Left ventricle myocardium inferior (tissue), 1 donor: ENCODE measurements at regions not wholly inside any gene's neighbourhood (a gene's known extent, or its start where the extent isn't known, plus 50 kb on each side); places are given as distances from the start of the nearest gene placed in this dataset.

Experiments used
- DNase-seq: peaks from one replicate; pipeline ENCODE4 v3.0.0-alpha.2; 2020
- H3K27ac ChIP-seq: fragments of 200-600 bp; replicated peaks from 2 replicates; pipeline ENCODE4 v1.8.0; 2021
- H3K27me3 ChIP-seq: fragments of 200-600 bp; 2 replicates; pipeline ENCODE4 v1.8.0; 2021; ENCODE audit warnings: low read depth
- H3K36me3 ChIP-seq: fragments of 200-600 bp; 2 replicates; pipeline ENCODE4 v1.8.0; 2021
- H3K4me1 ChIP-seq: fragments of 200-600 bp; 2 replicates; pipeline ENCODE4 v1.8.0; 2021
- H3K4me3 ChIP-seq: fragments of 200-600 bp; 2 replicates; pipeline ENCODE4 v1.8.0; 2021; ENCODE audit warnings: mild to moderate bottlenecking, moderate library complexity
- H3K9me3 ChIP-seq: fragments of 200-600 bp; replicated peaks from 2 replicates; pipeline ENCODE4 v1.8.0; 2021
- intact Hi-C: fragments of 100-400 bp; cut with micrococcal nuclease; formaldehyde crosslinking; loops from one replicate; pipeline ENCODE4 v1.11.0; 2022
- TF ChIP-seq, protein P1 (sequence below): fragments of 200-600 bp; IDR thresholded peaks from 2 replicates; pipeline ENCODE4 v1.8.0; 2021; ENCODE audit warnings: antibody characterized with exemption, mild to moderate bottlenecking, borderline replicate concordance
- donor health status: DM: no; HTN: yes; CAD: no; lungs with severe emphysema.

DNA sequence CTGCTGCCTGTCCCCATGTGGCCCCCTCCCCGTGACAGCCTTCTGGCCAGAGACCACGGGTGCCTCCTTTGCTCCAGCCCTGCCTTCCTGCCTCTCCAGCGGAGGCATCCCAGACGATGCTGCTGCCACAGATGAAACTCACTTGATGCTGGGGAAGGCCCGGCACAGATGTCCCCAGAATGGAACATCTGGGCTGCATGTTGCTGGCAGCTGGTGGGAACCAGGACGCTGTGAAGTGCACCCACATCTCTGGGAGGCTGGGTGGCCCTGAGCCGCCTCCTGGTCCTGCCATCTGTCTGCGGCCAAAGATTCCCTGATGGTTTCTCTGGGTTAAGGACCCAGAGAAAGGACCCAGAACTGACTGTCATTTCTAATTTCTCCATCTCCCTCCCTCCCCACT is 51.9 kb upstream of the PTPRS start:
- no peak overlapping the region for H3K27ac ChIP-seq
- intact Hi-C loops: no loop called here
- TF ChIP-seq, protein P1, sequence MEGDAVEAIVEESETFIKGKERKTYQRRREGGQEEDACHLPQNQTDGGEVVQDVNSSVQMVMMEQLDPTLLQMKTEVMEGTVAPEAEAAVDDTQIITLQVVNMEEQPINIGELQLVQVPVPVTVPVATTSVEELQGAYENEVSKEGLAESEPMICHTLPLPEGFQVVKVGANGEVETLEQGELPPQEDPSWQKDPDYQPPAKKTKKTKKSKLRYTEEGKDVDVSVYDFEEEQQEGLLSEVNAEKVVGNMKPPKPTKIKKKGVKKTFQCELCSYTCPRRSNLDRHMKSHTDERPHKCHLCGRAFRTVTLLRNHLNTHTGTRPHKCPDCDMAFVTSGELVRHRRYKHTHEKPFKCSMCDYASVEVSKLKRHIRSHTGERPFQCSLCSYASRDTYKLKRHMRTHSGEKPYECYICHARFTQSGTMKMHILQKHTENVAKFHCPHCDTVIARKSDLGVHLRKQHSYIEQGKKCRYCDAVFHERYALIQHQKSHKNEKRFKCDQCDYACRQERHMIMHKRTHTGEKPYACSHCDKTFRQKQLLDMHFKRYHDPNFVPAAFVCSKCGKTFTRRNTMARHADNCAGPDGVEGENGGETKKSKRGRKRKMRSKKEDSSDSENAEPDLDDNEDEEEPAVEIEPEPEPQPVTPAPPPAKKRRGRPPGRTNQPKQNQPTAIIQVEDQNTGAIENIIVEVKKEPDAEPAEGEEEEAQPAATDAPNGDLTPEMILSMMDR: no peak
- peaks cover 98% of the 10 kb centered on the region for H3K27me3 ChIP-seq
- H3K4me3 ChIP-seq: no peak overlapping the region
- no peak for DNase-seq
- H3K4me1 ChIP-seq: no peaks in the 10 kb centered on the region
- H3K36me3 ChIP-seq: no peaks in the 10 kb centered on the region
- H3K9me3 ChIP-seq: peaks cover 15% of the 10 kb centered on the region

DNA sequence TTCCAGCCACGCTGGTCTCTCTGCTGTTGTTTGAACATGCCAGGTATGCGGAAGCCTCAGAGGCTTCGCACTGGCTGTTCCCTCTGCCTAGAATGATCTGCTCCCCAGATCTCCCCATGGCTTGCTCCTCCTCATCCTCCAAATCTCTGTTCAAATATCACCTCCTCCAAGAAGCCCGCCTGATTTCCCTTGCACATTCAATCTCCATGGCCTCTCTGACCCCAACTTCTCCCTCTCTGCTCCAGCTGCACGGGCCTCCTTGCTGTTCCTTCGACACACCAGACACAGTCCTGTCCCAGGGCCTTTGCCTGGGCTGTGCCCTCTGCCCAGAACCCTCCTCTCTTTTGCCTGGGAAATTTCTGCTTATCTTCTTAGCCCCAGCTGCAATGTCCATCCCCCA is 52.5 kb upstream of the PTPRS start:
- TF ChIP-seq, protein P1: no peak
- Histone ChIP-seq H3K4me3 (no peak overlapping the region), H3K27ac (no peak overlapping the region), H3K9me3 (peaks cover 10% of the 10 kb centered on the region), H3K27me3 (peaks cover 98% of the 10 kb centered on the region), H3K4me1 (no peaks in the 10 kb centered on the region), H3K36me3 (no peaks in the 10 kb centered on the region)
- intact Hi-C loops: no loop called here
- DNase-seq: no peak

DNA sequence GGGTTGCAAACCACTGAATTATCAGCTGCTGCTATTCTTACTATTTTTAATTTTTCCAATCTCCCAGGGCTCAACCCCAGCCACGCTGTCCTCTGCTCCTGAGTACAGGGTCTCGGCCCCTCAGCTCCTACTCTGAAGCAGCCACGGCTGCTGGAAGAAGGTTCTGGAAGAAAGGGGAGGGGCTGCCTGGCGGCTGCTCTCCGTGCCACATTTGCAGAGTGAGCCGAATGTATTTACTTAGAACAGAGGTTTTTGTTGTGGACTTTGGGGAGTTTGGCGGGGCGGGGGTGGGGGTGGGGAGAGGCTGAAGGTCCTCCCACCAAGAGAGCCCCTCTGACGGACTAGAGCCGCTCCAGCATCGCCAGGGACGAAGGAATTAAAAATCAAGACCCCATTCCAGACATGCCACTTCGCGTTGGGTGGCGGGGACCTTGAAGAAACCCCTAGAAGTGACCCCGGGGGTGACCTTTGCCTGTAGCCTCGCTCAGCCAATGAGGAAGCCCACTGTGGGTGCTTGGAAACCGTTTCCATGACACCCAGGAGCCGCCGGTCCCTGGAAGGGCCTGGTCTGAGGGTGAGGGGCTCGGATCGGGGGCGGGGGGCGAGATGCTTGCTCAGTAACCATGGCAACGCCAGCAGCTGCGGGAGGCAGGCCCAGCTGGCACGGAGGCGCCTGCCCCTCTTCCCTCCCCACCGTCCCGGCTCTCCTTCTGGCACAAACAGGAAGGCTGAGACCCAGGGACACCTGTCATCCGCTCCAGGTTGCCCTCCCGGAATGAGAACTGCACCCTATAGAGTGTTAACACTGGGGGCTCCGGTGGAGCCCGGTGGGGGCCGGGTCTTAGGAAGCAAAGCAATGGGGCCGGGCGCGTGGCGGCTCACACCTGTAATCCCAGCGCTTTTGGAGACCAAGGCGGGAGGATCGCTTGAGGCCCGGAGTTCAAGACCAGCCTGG is 54.2 kb upstream of the PTPRS start:
- no peak for DNase-seq
- Histone ChIP-seq H3K27me3 (peaks cover 100% of the 10 kb centered on the region), H3K4me1 (no peaks in the 10 kb centered on the region), H3K36me3 (no peaks in the 10 kb centered on the region), H3K4me3 (no peak overlapping the region), H3K27ac (no peak overlapping the region), H3K9me3 (no peaks in the 10 kb centered on the region)
- intact Hi-C loops: no loop called here
- TF ChIP-seq, protein P1: no peak

DNA sequence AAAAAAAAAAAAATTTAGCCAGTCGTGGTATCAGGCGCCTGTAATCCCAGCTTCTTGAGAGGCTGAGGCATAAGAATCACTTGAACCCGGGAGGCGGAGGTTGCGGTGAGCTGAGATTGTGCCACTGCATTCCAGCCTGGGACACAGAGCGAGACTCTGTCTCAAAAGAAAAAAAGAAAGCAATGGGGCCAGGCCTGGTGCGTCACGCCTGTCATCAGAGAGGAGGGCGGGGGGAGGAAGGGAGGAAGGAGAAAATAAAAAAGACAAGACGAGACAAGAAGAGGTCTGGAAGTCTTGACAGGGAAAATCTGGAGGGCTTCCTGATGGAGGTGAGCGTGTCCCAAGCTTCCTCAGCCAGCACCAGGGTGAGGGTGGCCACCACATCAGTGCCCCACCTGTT is 54.9 kb upstream of the PTPRS start:
- peaks cover 98% of the 10 kb centered on the region for H3K27me3 ChIP-seq

DNA sequence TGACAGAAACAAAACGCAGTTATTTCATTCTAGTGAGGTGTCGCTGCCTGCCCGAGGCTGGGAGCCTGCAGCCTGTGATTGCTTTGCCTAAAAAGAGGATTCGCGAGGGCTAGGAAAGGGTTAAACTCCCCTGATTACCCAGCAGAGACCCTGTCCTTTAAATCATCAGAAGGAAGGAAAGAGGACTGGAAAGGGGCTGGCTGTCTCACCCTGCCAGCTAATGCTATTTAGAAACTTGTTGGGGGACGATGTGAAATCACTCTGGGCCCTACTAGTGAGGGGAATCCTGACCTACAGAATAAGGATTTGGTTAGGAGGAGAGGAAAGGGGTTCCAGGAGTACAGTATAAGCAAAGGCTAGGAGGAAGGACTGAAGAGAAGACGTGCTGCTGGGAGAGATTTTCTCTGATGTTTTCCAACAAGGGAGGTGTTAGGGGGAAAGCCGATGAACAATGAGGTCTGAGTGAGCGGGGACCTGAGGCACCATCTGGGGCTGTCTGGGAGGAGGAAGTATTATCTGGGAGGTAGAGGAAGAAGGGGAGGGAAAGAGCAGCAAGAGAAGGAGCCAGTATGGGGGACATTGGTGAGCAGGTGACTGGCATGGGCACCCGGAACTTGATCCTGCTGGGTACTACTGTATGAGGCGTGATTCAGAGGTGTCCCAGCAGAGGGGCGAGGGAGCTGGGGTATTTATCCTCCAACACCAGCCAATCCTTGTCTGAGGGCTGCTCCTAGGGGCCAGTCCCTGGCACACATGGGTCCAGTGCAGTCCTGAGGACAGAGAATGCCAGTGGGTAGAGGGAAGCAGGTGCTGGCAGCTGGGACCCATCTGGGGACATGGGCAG is 55.7 kb upstream of the PTPRS start:
- intact Hi-C loops: no loop called here
- Histone ChIP-seq H3K4me1 (no peaks in the 10 kb centered on the region), H3K27ac (no peak overlapping the region), H3K27me3 (peaks cover 98% of the 10 kb centered on the region), H3K4me3 (no peak overlapping the region), H3K9me3 (no peaks in the 10 kb centered on the region), H3K36me3 (no peaks in the 10 kb centered on the region)
- TF ChIP-seq, protein P1: no peak
- no peak for DNase-seq

More for the DNA sequence above, 54.9 kb upstream of the PTPRS start:
- Histone ChIP-seq H3K4me1 (no peaks in the 10 kb centered on the region), H3K4me3 (no peak overlapping the region), H3K9me3 (no peaks in the 10 kb centered on the region), H3K27ac (no peak overlapping the region), H3K36me3 (no peaks in the 10 kb centered on the region)
- intact Hi-C loops: no loop called here
- TF ChIP-seq, protein P1: no peak
- no peak for DNase-seq
